ENCODE measurements at regions not wholly inside any gene's neighbourhood (a gene's known extent, or its start where the extent isn't known, plus 50 kb on each side); places are given as distances from the start of the nearest gene placed in this dataset.

GRCh38 chr4:136316961-136317360 is 1215.3 kb downstream of the PCDH18 start:
- no peak overlapping the region for H3K4me2 ChIP-seq (ENCODE audit: low read length)
- H3K36me3 ChIP-seq (ENCODE audit: control insufficient read depth, insufficient read depth, low read length) = no peaks in the 10 kb centered on the region
- H3K4me1 ChIP-seq = no peaks in the 10 kb centered on the region
- no peak overlapping the region for H3K4me3 ChIP-seq (ENCODE audit: low read depth, low read length)
- H3K79me2 ChIP-seq = no peaks in the 10 kb centered on the region
- no peak overlapping the region for H2AFZ ChIP-seq
- no peaks in the 10 kb centered on the region for H3K9me3 ChIP-seq (ENCODE audit: control insufficient read depth, low read length)
- no peak for TF ChIP-seq CTCF (IDR thresholded peaks at IDR 0.05)
- no peak overlapping the region for H3K9ac ChIP-seq
- H3K27ac ChIP-seq = no peak overlapping the region
- H3K27me3 ChIP-seq (ENCODE audit: control insufficient read depth, insufficient read depth, low read length) = no peaks in the 10 kb centered on the region

- no peak overlapping the region for H2AFZ ChIP-seq
- H3K9ac ChIP-seq = no peak overlapping the region
- no peak overlapping the region for H3K4me3 ChIP-seq (ENCODE audit: low read depth, low read length)
- H3K36me3 ChIP-seq (ENCODE audit: control insufficient read depth, insufficient read depth, low read length) = no peaks in the 10 kb centered on the region
- H3K4me2 ChIP-seq (ENCODE audit: low read length) = no peak overlapping the region
- no peak for TF ChIP-seq CTCF (IDR thresholded peaks at IDR 0.05)
- no peak overlapping the region for H3K27ac ChIP-seq
- no peaks in the 10 kb centered on the region for H3K27me3 ChIP-seq (ENCODE audit: control insufficient read depth, insufficient read depth, low read length)
- H3K9me3 ChIP-seq (ENCODE audit: control insufficient read depth, low read length) = no peaks in the 10 kb centered on the region
- H3K4me1 ChIP-seq = no peaks in the 10 kb centered on the region
- H3K79me2 ChIP-seq = no peaks in the 10 kb centered on the region
Measured at GRCh38 chr4:136314686-136315085, 1217.6 kb downstream of the PCDH18 start.

- Histone ChIP-seq H3K27ac (no peak overlapping the region), H3K4me3 (ENCODE audit: low read depth, low read length) (no peak overlapping the region), H3K36me3 (ENCODE audit: control insufficient read depth, insufficient read depth, low read length) (no peaks in the 10 kb centered on the region), H2AFZ (no peak overlapping the region), H3K4me2 (ENCODE audit: low read length) (no peak overlapping the region), H3K79me2 (no peaks in the 10 kb centered on the region), H3K4me1 (no peaks in the 10 kb centered on the region), H3K9me3 (ENCODE audit: control insufficient read depth, low read length) (no peaks in the 10 kb centered on the region), H3K27me3 (ENCODE audit: control insufficient read depth, insufficient read depth, low read length) (no peaks in the 10 kb centered on the region), H3K9ac (no peak overlapping the region)
- no peak for TF ChIP-seq CTCF (IDR thresholded peaks at IDR 0.05)
Measured at GRCh38 chr4:136311774-136312173, 1220.5 kb downstream of the PCDH18 start.

- TF ChIP-seq CTCF (IDR thresholded peaks at IDR 0.05) = no peak
- no peaks in the 10 kb centered on the region for H3K27me3 ChIP-seq (ENCODE audit: control insufficient read depth, insufficient read depth, low read length)
- H3K4me1 ChIP-seq = no peaks in the 10 kb centered on the region
- H3K36me3 ChIP-seq (ENCODE audit: control insufficient read depth, insufficient read depth, low read length) = no peaks in the 10 kb centered on the region
- no peak overlapping the region for H3K4me3 ChIP-seq (ENCODE audit: low read depth, low read length)
- H2AFZ ChIP-seq = no peak overlapping the region
- no peaks in the 10 kb centered on the region for H3K9me3 ChIP-seq (ENCODE audit: control insufficient read depth, low read length)
- no peak overlapping the region for H3K9ac ChIP-seq
- no peaks in the 10 kb centered on the region for H3K79me2 ChIP-seq
- no peak overlapping the region for H3K27ac ChIP-seq
- no peak overlapping the region for H3K4me2 ChIP-seq (ENCODE audit: low read length)
Measured at GRCh38 chr4:136307765-136308164, 1224.5 kb downstream of the PCDH18 start.

- no peaks in the 10 kb centered on the region for H3K27me3 ChIP-seq (ENCODE audit: control insufficient read depth, insufficient read depth, low read length)
- no peak overlapping the region for H3K4me3 ChIP-seq (ENCODE audit: low read depth, low read length)
- TF ChIP-seq CTCF (IDR thresholded peaks at IDR 0.05) = no peak
- no peaks in the 10 kb centered on the region for H3K9me3 ChIP-seq (ENCODE audit: control insufficient read depth, low read length)
- H3K27ac ChIP-seq = no peak overlapping the region
- no peak overlapping the region for H2AFZ ChIP-seq
- H3K79me2 ChIP-seq = no peaks in the 10 kb centered on the region
- no peaks in the 10 kb centered on the region for H3K36me3 ChIP-seq (ENCODE audit: control insufficient read depth, insufficient read depth, low read length)
- H3K4me2 ChIP-seq (ENCODE audit: low read length) = no peak overlapping the region
- no peaks in the 10 kb centered on the region for H3K4me1 ChIP-seq
- no peak overlapping the region for H3K9ac ChIP-seq
Measured at GRCh38 chr4:136306361-136306760, 1225.9 kb downstream of the PCDH18 start.

Measured in parathyroid adenoma (tissue), 2 donors.